OCI-LY3 (cell line): ENCODE measurements at regions not wholly inside any gene's neighbourhood (a gene's known extent, or its start where the extent isn't known, plus 50 kb on each side); places are given as distances from the start of the nearest gene placed in this dataset.

Experiments
- H2AFZ ChIP-seq: fragments of 200-600, 300-600 bp; shearing (Covaris generic); 2 replicates; pipeline ENCODE4 v1.6.0; 2014; ENCODE audit warnings: antibody characterized with exemption, low read depth, low read length
- H3K27ac ChIP-seq: fragments of 200-600, 300-600 bp; sonication (generic); 2 replicates; pipeline ENCODE4 v1.5.1; 2014; ENCODE audit warnings: mild to moderate bottlenecking, low read length, moderate library complexity, mixed read lengths
- H3K27me3 ChIP-seq: fragments of 200-600, 300-600 bp; sonication (generic); 2 replicates; pipeline ENCODE4 v1.6.1; 2014; ENCODE audit warnings: low read depth, low read length, mixed read lengths
- H3K36me3 ChIP-seq: fragments of 200-600, 300-600 bp; sonication (generic); replicated peaks from 2 replicates; pipeline ENCODE3; 2014; ENCODE audit warnings: low read depth, low read length, mixed read lengths
- H3K4me1 ChIP-seq: fragments of 300-600, 200-600 bp; sonication (generic); 2 replicates; pipeline ENCODE4 v1.6.1; 2014; ENCODE audit warnings: low read length, mixed read lengths
- H3K4me2 ChIP-seq: fragments of 200-600, 300-600 bp; sonication (generic); 2 replicates; pipeline ENCODE4 v1.6.1; 2014; ENCODE audit warnings: low read length, mixed read lengths
- H3K4me3 ChIP-seq: fragments of 300-600, 200-600 bp; sonication (generic); 2 replicates; pipeline ENCODE4 v1.5.1; 2014; ENCODE audit warnings: antibody characterized with exemption, mild to moderate bottlenecking, low read length, moderate library complexity
- H3K79me2 ChIP-seq: fragments of 300-600, 200-600 bp; shearing (Covaris generic); 2 replicates; pipeline ENCODE4 v1.6.1; 2014; ENCODE audit warnings: mild to moderate bottlenecking, low read length, mixed read lengths
- H3K9ac ChIP-seq: fragments of 300-600, 200-600 bp; shearing (Covaris generic); 2 replicates; pipeline ENCODE4 v1.6.0; 2014; ENCODE audit warnings: mild to moderate bottlenecking, low read length, moderate library complexity
- H3K9me3 ChIP-seq: fragments of 200-600, 300-600 bp; shearing (Covaris generic); 2 replicates; pipeline ENCODE4 v1.6.1; 2014; ENCODE audit warnings: low read length, mixed read lengths; ENCODE audit not compliant: insufficient read depth
- H4K20me1 ChIP-seq: fragments of 200-600, 300-600 bp; sonication (generic); 2 replicates; pipeline ENCODE4 v1.6.1; 2016; ENCODE audit warnings: low read length, mixed read lengths; ENCODE audit not compliant: insufficient read depth
- EZH2phosphoT487 ChIP-seq: fragments of 200-600 bp; shearing (Covaris generic); IDR thresholded peaks from 2 replicates; pipeline ENCODE4 v1.6.1; 2018; ENCODE audit warnings: antibody characterized with exemption, mixed run types, low read depth
- TF ChIP-seq, protein P1 (sequence below): fragments of 200-600, 300-600 bp; sonication (generic); IDR thresholded peaks from 2 replicates; pipeline ENCODE4 v1.5.1; 2014; ENCODE audit warnings: antibody characterized with exemption, low read length, low read depth

DNA sequence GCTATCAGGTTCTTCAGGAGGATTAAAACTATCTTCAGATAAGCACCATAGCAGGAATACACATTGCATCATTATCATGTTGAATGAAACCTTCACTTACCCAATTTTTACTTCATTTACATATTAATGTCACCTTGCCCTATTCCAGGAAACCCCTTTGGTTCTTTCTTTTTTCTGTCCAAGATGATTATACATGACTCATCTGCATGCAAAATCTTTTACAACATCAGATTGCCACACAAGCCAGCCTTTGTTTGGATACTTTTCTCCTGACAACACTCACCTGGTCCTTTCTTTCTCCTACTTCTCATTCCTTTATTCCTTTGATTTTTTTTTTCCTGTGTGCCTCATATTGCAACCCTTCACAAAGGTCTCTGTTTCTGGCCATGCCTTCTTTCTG, 200.5 kb upstream of the POU3F2 start:
- Histone ChIP-seq H3K4me2 (no peak overlapping the region), H3K9me3 (no peaks in the 10 kb centered on the region), H3K27me3 (no peaks in the 10 kb centered on the region), H3K36me3 (no peaks in the 10 kb centered on the region), H4K20me1 (no peaks in the 10 kb centered on the region), H3K4me3 (no peak overlapping the region), H3K9ac (no peak overlapping the region), H3K4me1 (no peaks in the 10 kb centered on the region), H3K27ac (no peak overlapping the region), H2AFZ (no peak overlapping the region), H3K79me2 (no peaks in the 10 kb centered on the region)
- no peak for TF ChIP-seq EZH2phosphoT487
- TF ChIP-seq, protein P1, sequence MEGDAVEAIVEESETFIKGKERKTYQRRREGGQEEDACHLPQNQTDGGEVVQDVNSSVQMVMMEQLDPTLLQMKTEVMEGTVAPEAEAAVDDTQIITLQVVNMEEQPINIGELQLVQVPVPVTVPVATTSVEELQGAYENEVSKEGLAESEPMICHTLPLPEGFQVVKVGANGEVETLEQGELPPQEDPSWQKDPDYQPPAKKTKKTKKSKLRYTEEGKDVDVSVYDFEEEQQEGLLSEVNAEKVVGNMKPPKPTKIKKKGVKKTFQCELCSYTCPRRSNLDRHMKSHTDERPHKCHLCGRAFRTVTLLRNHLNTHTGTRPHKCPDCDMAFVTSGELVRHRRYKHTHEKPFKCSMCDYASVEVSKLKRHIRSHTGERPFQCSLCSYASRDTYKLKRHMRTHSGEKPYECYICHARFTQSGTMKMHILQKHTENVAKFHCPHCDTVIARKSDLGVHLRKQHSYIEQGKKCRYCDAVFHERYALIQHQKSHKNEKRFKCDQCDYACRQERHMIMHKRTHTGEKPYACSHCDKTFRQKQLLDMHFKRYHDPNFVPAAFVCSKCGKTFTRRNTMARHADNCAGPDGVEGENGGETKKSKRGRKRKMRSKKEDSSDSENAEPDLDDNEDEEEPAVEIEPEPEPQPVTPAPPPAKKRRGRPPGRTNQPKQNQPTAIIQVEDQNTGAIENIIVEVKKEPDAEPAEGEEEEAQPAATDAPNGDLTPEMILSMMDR: no peak

DNA sequence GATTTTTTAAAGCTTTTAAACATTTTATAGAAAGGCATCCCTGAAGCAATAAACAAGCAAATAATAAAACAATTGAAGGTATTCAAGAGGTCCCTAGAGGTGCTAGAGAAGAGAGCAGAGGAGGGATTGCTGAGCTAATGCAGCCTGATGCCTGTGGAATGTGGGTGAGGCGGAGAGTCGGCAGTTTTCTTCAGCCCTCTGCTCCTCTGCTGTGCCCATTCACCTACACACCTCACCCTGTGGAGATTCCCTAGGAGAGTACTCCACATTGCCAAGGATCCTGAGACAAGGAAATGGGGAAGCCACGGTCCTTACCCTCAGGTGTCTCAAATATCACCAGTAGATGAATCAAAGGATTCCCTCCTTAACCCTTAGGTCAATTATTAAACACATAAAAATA, 199.8 kb upstream of the POU3F2 start:
- no peaks in the 10 kb centered on the region for H3K36me3 ChIP-seq
- TF ChIP-seq, protein P1: no peak
- TF ChIP-seq EZH2phosphoT487: no peak
- H3K4me1 ChIP-seq: no peaks in the 10 kb centered on the region
- H3K79me2 ChIP-seq: no peaks in the 10 kb centered on the region
- H3K4me3 ChIP-seq: no peak overlapping the region
- no peak overlapping the region for H3K27ac ChIP-seq
- no peaks in the 10 kb centered on the region for H3K9me3 ChIP-seq
- no peaks in the 10 kb centered on the region for H3K27me3 ChIP-seq
- H4K20me1 ChIP-seq: no peaks in the 10 kb centered on the region
- no peak overlapping the region for H2AFZ ChIP-seq
- H3K4me2 ChIP-seq: no peak overlapping the region
- no peak overlapping the region for H3K9ac ChIP-seq

DNA sequence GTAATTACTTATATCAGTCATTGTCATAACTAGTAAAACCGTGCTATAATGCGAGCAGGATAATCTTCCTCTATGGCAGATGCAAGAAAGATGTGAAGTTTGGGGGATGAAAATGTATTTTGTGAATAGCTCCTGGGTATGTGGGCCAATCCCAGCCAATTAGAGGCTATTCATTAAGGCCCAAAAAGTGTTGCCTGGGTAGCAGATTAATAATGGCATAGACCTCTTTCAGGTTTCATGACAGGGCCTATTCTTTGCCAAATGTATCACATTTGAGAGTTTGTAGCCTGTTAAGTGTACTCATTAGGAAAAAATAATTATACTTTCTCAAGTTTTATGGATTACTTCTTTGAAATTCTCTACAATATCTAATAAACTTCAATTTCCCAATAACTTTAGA, 199.2 kb upstream of the POU3F2 start:
- Histone ChIP-seq H3K36me3 (no peaks in the 10 kb centered on the region), H3K27ac (no peak overlapping the region), H3K79me2 (no peaks in the 10 kb centered on the region), H3K4me2 (no peak overlapping the region), H2AFZ (no peak overlapping the region), H3K4me3 (no peak overlapping the region), H3K9me3 (no peaks in the 10 kb centered on the region), H3K4me1 (no peaks in the 10 kb centered on the region), H3K9ac (no peak overlapping the region), H3K27me3 (no peaks in the 10 kb centered on the region), H4K20me1 (no peaks in the 10 kb centered on the region)
- TF ChIP-seq, protein P1: no peak
- no peak for TF ChIP-seq EZH2phosphoT487

DNA sequence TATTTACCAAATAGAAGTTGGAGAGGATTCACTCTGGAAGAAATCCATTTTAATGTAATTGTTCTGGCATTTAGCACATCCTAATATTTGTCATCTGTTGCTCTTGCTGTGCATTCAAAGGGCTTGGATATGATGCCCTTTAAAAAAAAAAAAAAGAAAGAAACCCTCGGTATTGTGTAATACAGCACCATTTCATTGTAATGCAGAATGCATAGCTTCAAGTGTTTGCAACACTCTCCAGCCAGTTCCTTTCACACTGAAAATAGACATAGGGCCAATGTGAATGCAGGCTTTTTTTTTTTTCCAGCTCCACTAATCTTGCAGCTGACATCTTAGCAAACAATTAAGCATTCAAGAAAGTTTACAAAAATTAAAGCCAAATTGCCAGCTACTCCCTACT, 197.4 kb upstream of the POU3F2 start:
- Histone ChIP-seq H3K4me3 (no peak overlapping the region), H3K9ac (no peak overlapping the region), H3K4me2 (no peak overlapping the region), H3K27me3 (no peaks in the 10 kb centered on the region), H3K36me3 (no peaks in the 10 kb centered on the region), H3K9me3 (no peaks in the 10 kb centered on the region), H2AFZ (no peak overlapping the region), H3K79me2 (no peaks in the 10 kb centered on the region), H3K27ac (no peak overlapping the region), H3K4me1 (no peaks in the 10 kb centered on the region), H4K20me1 (no peaks in the 10 kb centered on the region)
- TF ChIP-seq EZH2phosphoT487: no peak
- TF ChIP-seq, protein P1: no peak
